HG03175 (cell line): ENCODE measurements at regions not wholly inside any gene's neighbourhood (a gene's known extent, or its start where the extent isn't known, plus 50 kb on each side); places are given as distances from the start of the nearest gene placed in this dataset.
A peak's percentile ranks its signal among the peaks of the same experiment; 100 is the strongest.

Experiments used
- ATAC-seq: cut with Tn5 transposase; IDR thresholded peaks from one replicate; pipeline ENCODE4 v1.9.1; 2021; ENCODE audit warnings: mild to moderate bottlenecking, moderate library complexity; ENCODE audit not compliant: unreplicated experiment

- ATAC-seq, result no peak
Measured at GRCh38 chr6:145318952-145319351, 416.4 kb downstream of the EPM2A start.

GRCh38 chr6:145319605-145320004, 415.7 kb downstream of the EPM2A start:
- ATAC-seq, result no peak

GRCh38 chr6:145323646-145324045, 411.7 kb downstream of the EPM2A start:
- ATAC-seq, result no peak

- no peak for ATAC-seq
Measured at GRCh38 chr6:145327586-145327985, 407.7 kb downstream of the EPM2A start.

GRCh38 chr6:145329257-145329656, 406.1 kb downstream of the EPM2A start:
- ATAC-seq, result no peak

GRCh38 chr6:145331066-145331465, 404.3 kb downstream of the EPM2A start:
- ATAC-seq, result no peak

GRCh38 chr6:145332011-145332410, 403.3 kb downstream of the EPM2A start:
- no peak for ATAC-seq

GRCh38 chr6:145336119-145336518, 399.2 kb downstream of the EPM2A start:
- no peak for ATAC-seq

GRCh38 chr6:145339089-145339488, 396.2 kb downstream of the EPM2A start:
- ATAC-seq, result no peak

- no peak for ATAC-seq
Measured at GRCh38 chr6:145340256-145340655, 395.1 kb downstream of the EPM2A start.

- ATAC-seq, result no peak
Measured at GRCh38 chr6:145345094-145345493, 390.2 kb downstream of the EPM2A start.

- no peak for ATAC-seq
Measured at GRCh38 chr6:145347216-145347615, 388.1 kb downstream of the EPM2A start.

GRCh38 chr6:145349950-145350510, 385.3 kb downstream of the EPM2A start:
- ATAC-seq, result peak; percentile 65

GRCh38 chr6:145350928-145351327, 384.4 kb downstream of the EPM2A start:
- no peak for ATAC-seq

- ATAC-seq, result no peak
Measured at GRCh38 chr6:145352382-145353080, 382.8 kb downstream of the EPM2A start.

GRCh38 chr6:145360865-145361264, 374.5 kb downstream of the EPM2A start:
- ATAC-seq, result no peak

- ATAC-seq, result no peak
Measured at GRCh38 chr6:145367149-145367548, 368.2 kb downstream of the EPM2A start.

GRCh38 chr6:145368075-145368474, 367.2 kb downstream of the EPM2A start:
- ATAC-seq, result no peak

GRCh38 chr6:145370559-145370958, 364.8 kb downstream of the EPM2A start:
- no peak for ATAC-seq

GRCh38 chr6:145372671-145373151, 362.6 kb downstream of the EPM2A start:
- ATAC-seq, result peak; percentile 97

GRCh38 chr6:145373826-145374225, 361.5 kb downstream of the EPM2A start:
- no peak for ATAC-seq

- no peak for ATAC-seq
Measured at GRCh38 chr6:145374570-145374969, 360.8 kb downstream of the EPM2A start.

- no peak for ATAC-seq
Measured at GRCh38 chr6:145375502-145375901, 359.8 kb downstream of the EPM2A start.
